ENCODE measurements at regions not wholly inside any gene's neighbourhood (a gene's known extent, or its start where the extent isn't known, plus 50 kb on each side); places are given as distances from the start of the nearest gene placed in this dataset.

- TF ChIP-seq EGR1 (IDR thresholded peaks at IDR 0.05) (no peak), CEBPB (IDR thresholded peaks at IDR 0.05) (no peak), EP300 (IDR thresholded peaks at IDR 0.05; ENCODE audit: borderline replicate concordance) (no peak), YY1 (IDR thresholded peaks at IDR 0.05; ENCODE audit: low read depth) (no peak)
Observed at GRCh38 chr19:29018542-29018941, 194.4 kb downstream of the UQCRFS1 start.

All from Ishikawa (cell line).